ENCODE measurements at regions not wholly inside any gene's neighbourhood (a gene's known extent, or its start where the extent isn't known, plus 50 kb on each side); places are given as distances from the start of the nearest gene placed in this dataset.
"Not testable (repeated sequence)": the region's sequence is repeated elsewhere in the genome, so short reads cannot be mapped to it uniquely, and the experiment has no call there.

DNA sequence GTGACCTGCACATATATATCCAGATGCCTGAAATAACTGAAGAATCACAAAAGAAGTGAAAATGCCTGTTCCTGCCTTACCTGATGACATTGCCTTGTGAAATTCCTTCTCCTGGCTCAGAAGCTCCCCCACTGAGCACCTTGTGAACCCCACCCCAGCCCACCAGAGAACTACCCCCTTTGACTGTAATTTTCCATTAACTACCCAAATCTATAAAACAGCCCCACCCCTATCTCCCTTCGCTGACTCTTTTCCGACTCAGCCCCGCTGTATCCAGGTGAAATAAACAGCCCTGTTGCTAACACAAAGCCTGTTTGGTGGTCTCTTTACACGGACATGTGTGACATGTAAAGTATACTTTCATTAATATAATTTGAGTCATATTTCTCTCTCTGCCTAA is 320.3 kb upstream of the TECRL start:
- H3K36me3 ChIP-seq: no peaks in the 10 kb centered on the region
- no peaks in the 10 kb centered on the region for H3K9me3 ChIP-seq
- H3K27me3 ChIP-seq: no peaks in the 10 kb centered on the region
- H3K4me1 ChIP-seq: peaks cover 0 to 17% (median 8%) of the 10 kb centered on the region in 4 donors
- no peak overlapping the region for H3K4me3 ChIP-seq
- H3K27ac ChIP-seq: peak overlapping the region in 1 of 4 donors; percentile 18
- TF ChIP-seq EP300 (IDR thresholded peaks at IDR 0.05) (no peak), POLR2A (IDR thresholded peaks at IDR 0.05) (no peak), POLR2AphosphoS5 (IDR thresholded peaks at IDR 0.05) (no peak)
- TF ChIP-seq, protein P1, sequence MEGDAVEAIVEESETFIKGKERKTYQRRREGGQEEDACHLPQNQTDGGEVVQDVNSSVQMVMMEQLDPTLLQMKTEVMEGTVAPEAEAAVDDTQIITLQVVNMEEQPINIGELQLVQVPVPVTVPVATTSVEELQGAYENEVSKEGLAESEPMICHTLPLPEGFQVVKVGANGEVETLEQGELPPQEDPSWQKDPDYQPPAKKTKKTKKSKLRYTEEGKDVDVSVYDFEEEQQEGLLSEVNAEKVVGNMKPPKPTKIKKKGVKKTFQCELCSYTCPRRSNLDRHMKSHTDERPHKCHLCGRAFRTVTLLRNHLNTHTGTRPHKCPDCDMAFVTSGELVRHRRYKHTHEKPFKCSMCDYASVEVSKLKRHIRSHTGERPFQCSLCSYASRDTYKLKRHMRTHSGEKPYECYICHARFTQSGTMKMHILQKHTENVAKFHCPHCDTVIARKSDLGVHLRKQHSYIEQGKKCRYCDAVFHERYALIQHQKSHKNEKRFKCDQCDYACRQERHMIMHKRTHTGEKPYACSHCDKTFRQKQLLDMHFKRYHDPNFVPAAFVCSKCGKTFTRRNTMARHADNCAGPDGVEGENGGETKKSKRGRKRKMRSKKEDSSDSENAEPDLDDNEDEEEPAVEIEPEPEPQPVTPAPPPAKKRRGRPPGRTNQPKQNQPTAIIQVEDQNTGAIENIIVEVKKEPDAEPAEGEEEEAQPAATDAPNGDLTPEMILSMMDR (IDR thresholded peaks at IDR 0.05): no peak
- DNase-seq: no peak
- 37 to 77% methylated on average over 4 of the region's 4 CpGs for WGBS, 2 donors
- intact Hi-C loops (cut with DNase I): no loop called here

DNA sequence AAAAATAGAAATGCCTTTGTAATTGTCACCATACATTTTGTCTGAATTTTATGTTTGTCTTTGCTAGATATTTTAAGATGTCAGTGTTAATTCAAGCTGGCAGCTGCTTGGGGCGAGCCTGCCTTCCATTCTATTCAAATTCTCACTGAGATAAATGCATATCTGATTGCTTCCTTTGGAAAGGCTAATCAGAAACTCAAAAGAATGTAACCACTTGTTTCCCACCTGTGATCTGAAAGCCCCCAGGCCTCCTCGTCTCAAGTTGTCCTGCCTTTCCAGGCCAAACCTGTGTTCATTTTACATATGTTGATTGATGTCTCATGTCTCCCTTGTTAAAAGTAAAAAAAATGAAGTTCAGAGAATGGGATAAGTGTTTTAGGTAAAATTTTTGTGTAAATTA is 318.7 kb upstream of the TECRL start:
- no peaks in the 10 kb centered on the region for H3K27me3 ChIP-seq
- no peaks in the 10 kb centered on the region for H3K36me3 ChIP-seq
- DNase-seq: no peak
- H3K27ac ChIP-seq: no peak overlapping the region
- intact Hi-C loops (cut with DNase I): no loop called here
- TF ChIP-seq POLR2AphosphoS5 (IDR thresholded peaks at IDR 0.05): no peak
- no peak for TF ChIP-seq EP300 (IDR thresholded peaks at IDR 0.05)
- TF ChIP-seq POLR2A (IDR thresholded peaks at IDR 0.05): no peak
- TF ChIP-seq, protein P1 (IDR thresholded peaks at IDR 0.05): no peak
- WGBS, 2 donors: 54 to 78% methylated on average over 2 of the region's 2 CpGs
- H3K9me3 ChIP-seq: no peaks in the 10 kb centered on the region
- peaks cover 0 to 17% (median 8%) of the 10 kb centered on the region in 4 donors for H3K4me1 ChIP-seq
- no peak overlapping the region for H3K4me3 ChIP-seq

DNA sequence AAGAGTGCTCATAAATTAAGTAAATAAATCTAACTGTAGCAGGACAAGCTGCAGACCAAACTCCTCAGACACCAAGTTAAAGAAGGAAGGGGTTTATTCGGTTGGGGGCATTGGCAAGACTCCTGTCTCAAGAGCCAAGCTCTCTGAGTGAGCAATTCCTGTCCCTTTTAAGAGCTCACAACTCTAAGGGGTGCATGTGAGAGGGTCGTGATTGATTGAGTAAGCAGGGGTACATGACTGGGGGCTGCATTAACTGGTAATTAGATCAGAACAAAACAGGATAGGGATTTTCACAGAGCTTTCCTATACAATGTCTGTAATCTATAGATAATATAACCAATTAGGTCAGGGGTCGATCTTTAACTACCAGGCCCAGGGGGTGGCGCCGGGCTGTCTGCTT is 318.1 kb upstream of the TECRL start:
- intact Hi-C loops (cut with DNase I); H3K27ac ChIP-seq; H3K4me3 ChIP-seq; H3K27me3 ChIP-seq; DNase-seq; H3K9me3 ChIP-seq; H3K36me3 ChIP-seq: not testable (repeated sequence)
- WGBS, 2 donors: 71 to 81% methylated on average over 5 of the region's 5 CpGs
- H3K4me1 ChIP-seq: peaks cover 0 to 17% (median 8%) of the 10 kb centered on the region in 4 donors

DNA sequence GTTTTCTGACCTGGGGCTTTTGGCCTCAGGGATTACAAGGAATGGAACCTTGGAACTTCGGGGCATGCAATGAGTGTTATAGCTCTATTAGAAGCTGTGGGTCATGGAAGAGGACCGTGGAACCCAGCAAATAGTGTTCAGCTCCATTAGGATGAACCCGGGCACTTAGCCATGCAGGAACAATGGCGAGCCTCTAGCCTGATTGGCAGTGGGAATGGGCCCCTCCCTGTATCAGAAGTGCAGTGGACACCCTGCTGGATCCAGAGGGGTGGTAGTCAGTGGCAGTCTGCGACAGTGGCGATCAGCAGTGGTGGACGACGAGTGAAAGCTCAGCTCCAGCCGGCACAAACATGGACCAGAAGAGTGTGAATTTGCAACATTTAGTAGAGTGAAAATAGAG is 315.4 kb upstream of the TECRL start:
- no peak overlapping the region for H3K4me3 ChIP-seq
- peaks cover 0 to 9% (median 3%) of the 10 kb centered on the region in 4 donors for H3K4me1 ChIP-seq
- no peak for DNase-seq
- H3K27ac ChIP-seq: no peak overlapping the region
- no peaks in the 10 kb centered on the region for H3K27me3 ChIP-seq
- WGBS, 2 donors: 90 to 94% methylated on average over 9 of the region's 9 CpGs
- no peaks in the 10 kb centered on the region for H3K9me3 ChIP-seq
- intact Hi-C loops (cut with DNase I): no loop called here
- H3K36me3 ChIP-seq: no peaks in the 10 kb centered on the region
- TF ChIP-seq EP300 (IDR thresholded peaks at IDR 0.05) (no peak), POLR2AphosphoS5 (IDR thresholded peaks at IDR 0.05) (no peak), POLR2A (IDR thresholded peaks at IDR 0.05) (no peak)
- TF ChIP-seq, protein P1 (IDR thresholded peaks at IDR 0.05): no peak

DNA sequence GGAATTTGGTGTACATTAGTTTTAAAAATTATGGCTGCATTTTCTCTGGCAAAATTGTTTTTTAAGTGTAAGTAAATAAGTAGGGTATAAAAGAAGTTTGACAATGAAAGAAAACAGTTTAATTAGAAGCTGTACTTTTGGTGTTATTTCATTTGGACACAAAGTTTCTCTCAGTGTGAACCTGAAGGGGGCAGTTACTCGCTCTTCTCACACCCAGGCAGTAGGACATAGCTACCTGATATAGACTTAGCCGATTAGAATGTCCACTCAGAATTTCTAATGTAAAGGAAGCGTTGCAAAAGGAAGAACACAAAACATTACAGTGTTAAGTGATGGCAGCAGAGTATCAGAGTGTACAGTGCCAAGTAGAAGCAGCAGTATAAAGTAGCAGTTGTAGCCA is 311.9 kb upstream of the TECRL start:
- WGBS, 2 donors: 87 to 90% methylated on average over 3 of the region's 3 CpGs
- Histone ChIP-seq H3K36me3 (no peaks in the 10 kb centered on the region), H3K27me3 (no peaks in the 10 kb centered on the region), H3K4me1 (no peaks in the 10 kb centered on the region), H3K27ac (no peak overlapping the region), H3K9me3 (peaks cover 0 to 2% (median 0%) of the 10 kb centered on the region in 4 donors), H3K4me3 (no peak overlapping the region)
- DNase-seq: no peak
- intact Hi-C loops (cut with DNase I): no loop called here
- TF ChIP-seq, protein P1 (IDR thresholded peaks at IDR 0.05): no peak
- TF ChIP-seq POLR2A (IDR thresholded peaks at IDR 0.05) (no peak), POLR2AphosphoS5 (IDR thresholded peaks at IDR 0.05) (no peak), EP300 (IDR thresholded peaks at IDR 0.05) (no peak)
